ENCODE measurements at regions not wholly inside any gene's neighbourhood (a gene's known extent, or its start where the extent isn't known, plus 50 kb on each side); places are given as distances from the start of the nearest gene placed in this dataset.
"Not testable (repeated sequence)": the region's sequence is repeated elsewhere in the genome, so short reads cannot be mapped to it uniquely, and the experiment has no call there.

DNA sequence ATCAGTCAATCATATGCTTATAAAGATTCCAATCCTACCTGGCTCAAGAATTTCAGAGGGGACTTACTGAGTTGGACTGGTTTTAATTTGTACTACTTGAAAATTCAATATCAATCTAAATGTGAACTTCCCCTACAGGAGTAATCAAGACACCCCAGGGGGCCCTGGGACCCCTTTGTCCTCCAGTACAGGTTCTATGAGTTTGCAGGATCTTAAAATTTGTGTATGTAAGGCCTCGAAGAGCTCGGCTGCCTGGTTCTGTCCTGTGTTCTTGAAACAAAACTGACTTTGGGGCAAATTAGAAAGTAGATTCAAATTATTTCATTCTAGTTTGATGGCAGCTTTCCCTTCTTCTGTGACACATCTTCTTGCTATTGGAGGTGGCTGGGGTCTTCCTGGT is 261.3 kb downstream of the KCNRG start:
- intact Hi-C loops (cut with micrococcal nuclease), result no loop called here
- Mint-ChIP-seq H3K9me3 (peaks cover 7% of the 10 kb centered on the region), H3K27me3 (ENCODE audit: low read depth) (peaks cover 11% of the 10 kb centered on the region), H3K36me3 (ENCODE audit: low read depth) (no peaks in the 10 kb centered on the region), H3K4me1 (ENCODE audit: low read depth) (no peaks in the 10 kb centered on the region), H3K27ac (no peak overlapping the region), H3K4me3 (no peak overlapping the region)
- CTCF ChIA-PET, result interaction anchor here (0.8 kb wide), 1 partner anchor 11 kb away, joined by 3 read pairs; no protein-coding TSS in a partner anchor
- DNase-seq, result no peak

- Mint-ChIP-seq H3K4me3 (no peak overlapping the region), H3K27ac (no peak overlapping the region), H3K27me3 (ENCODE audit: low read depth) (peaks cover 13% of the 10 kb centered on the region), H3K4me1 (ENCODE audit: low read depth) (no peaks in the 10 kb centered on the region), H3K9me3 (peaks cover 9% of the 10 kb centered on the region), H3K36me3 (ENCODE audit: low read depth) (no peaks in the 10 kb centered on the region)
- CTCF ChIA-PET, result interaction anchor here (0.8 kb wide), 1 partner anchor 10 kb away, joined by 3 read pairs; no protein-coding TSS in a partner anchor
- intact Hi-C loops (cut with micrococcal nuclease), result no loop called here
- DNase-seq, result no peak
These were observed 261.9 kb downstream of the KCNRG start for GRCh38 chr13:50277127-50277526.

GRCh38 chr13:50277906-50278305 is 262.7 kb downstream of the KCNRG start:
- CTCF ChIA-PET, result no interaction called here
- H3K4me3 Mint-ChIP-seq, result no peak overlapping the region
- peaks cover 10% of the 10 kb centered on the region for H3K27me3 Mint-ChIP-seq (ENCODE audit: low read depth)
- no peaks in the 10 kb centered on the region for H3K36me3 Mint-ChIP-seq (ENCODE audit: low read depth)
- no peak overlapping the region for H3K27ac Mint-ChIP-seq
- intact Hi-C loops (cut with micrococcal nuclease), result no loop called here
- DNase-seq, result no peak
- peaks cover 9% of the 10 kb centered on the region for H3K9me3 Mint-ChIP-seq
- H3K4me1 Mint-ChIP-seq (ENCODE audit: low read depth), result no peaks in the 10 kb centered on the region

DNA sequence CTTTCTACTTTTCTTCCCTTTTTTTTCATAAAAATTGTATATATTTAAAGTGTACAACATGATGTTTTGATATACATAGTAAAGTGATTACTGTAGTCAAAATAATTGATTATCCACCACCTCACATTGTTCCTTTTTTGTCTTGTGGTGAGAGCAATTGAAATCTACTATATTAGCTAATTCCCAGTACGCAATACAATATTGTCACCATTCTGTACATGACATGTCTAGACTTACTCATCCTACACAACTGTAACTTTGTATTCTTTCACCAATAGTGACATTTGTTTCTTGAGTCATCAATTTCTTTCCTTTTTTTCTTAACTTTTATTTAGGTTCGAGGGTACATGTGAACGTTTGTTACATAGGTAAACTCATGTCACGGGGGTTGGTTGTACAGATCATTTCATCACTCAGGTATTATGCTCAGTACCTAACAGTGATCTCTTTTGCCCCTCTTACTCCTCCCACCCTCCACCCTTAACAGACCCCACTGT is 265.2 kb downstream of the KCNRG start:
- Mint-ChIP-seq H3K27ac (no peak overlapping the region), H3K4me3 (no peak overlapping the region), H3K36me3 (ENCODE audit: low read depth) (no peaks in the 10 kb centered on the region), H3K9me3 (peaks cover 9% of the 10 kb centered on the region), H3K27me3 (ENCODE audit: low read depth) (peaks cover 14% of the 10 kb centered on the region), H3K4me1 (ENCODE audit: low read depth) (no peaks in the 10 kb centered on the region)
- CTCF ChIA-PET, result no interaction called here
- intact Hi-C loops (cut with micrococcal nuclease), result no loop called here
- DNase-seq, result no peak

GRCh38 chr13:50282016-50282415 is 266.8 kb downstream of the KCNRG start:
- intact Hi-C loops (cut with micrococcal nuclease), result no loop called here
- Mint-ChIP-seq H3K36me3 (ENCODE audit: low read depth) (no peaks in the 10 kb centered on the region), H3K4me1 (ENCODE audit: low read depth) (no peaks in the 10 kb centered on the region), H3K9me3 (peaks cover 8% of the 10 kb centered on the region), H3K27ac (no peak overlapping the region), H3K27me3 (ENCODE audit: low read depth) (peaks cover 14% of the 10 kb centered on the region), H3K4me3 (no peak overlapping the region)
- CTCF ChIA-PET, result no interaction called here
- no peak for DNase-seq

- intact Hi-C loops (cut with micrococcal nuclease), result no loop called here
- Mint-ChIP-seq H3K4me1 (ENCODE audit: low read depth) (no peaks in the 10 kb centered on the region), H3K27ac (no peak overlapping the region), H3K36me3 (ENCODE audit: low read depth) (no peaks in the 10 kb centered on the region), H3K4me3 (no peak overlapping the region), H3K27me3 (ENCODE audit: low read depth) (peaks cover 14% of the 10 kb centered on the region), H3K9me3 (peaks cover 3% of the 10 kb centered on the region)
- CTCF ChIA-PET, result interaction anchor here (0.7 kb wide), 2 partner anchors 62 to 237 kb away, joined by 3 read pairs; no protein-coding TSS in a partner anchor
- DNase-seq, result no peak
These were observed 267.8 kb downstream of the KCNRG start for GRCh38 chr13:50283017-50283416.

DNA sequence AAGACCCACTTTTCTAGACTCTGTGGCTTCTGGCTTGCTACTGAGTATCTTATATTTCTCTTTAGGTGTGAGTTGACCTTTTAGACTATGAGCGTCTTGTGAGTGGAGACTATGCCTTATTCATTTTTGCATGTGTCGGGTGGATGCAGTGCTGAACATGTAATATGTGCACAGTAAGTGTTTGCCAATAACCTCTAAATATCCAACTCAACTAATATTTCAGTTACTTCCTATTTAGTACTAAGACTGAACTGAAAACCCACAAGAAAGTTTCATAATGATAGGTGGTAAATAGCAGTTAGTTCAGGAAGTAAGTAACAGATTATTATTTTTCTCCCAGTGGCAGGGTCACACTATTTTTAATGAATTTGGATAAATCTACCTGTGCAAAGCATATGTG is 269.3 kb downstream of the KCNRG start:
- no peak for DNase-seq
- Mint-ChIP-seq H3K4me3 (no peak overlapping the region), H3K4me1 (ENCODE audit: low read depth) (no peaks in the 10 kb centered on the region), H3K27ac (no peak overlapping the region), H3K9me3 (peaks cover 3% of the 10 kb centered on the region), H3K27me3 (ENCODE audit: low read depth) (peaks cover 14% of the 10 kb centered on the region), H3K36me3 (ENCODE audit: low read depth) (no peaks in the 10 kb centered on the region)
- CTCF ChIA-PET, result no interaction called here
- intact Hi-C loops (cut with micrococcal nuclease), result no loop called here

GRCh38 chr13:50285283-50285682 is 270.0 kb downstream of the KCNRG start:
- Mint-ChIP-seq H3K9me3 (peaks cover 3% of the 10 kb centered on the region), H3K4me3 (no peak overlapping the region)
- CTCF ChIA-PET, result no interaction called here

DNA sequence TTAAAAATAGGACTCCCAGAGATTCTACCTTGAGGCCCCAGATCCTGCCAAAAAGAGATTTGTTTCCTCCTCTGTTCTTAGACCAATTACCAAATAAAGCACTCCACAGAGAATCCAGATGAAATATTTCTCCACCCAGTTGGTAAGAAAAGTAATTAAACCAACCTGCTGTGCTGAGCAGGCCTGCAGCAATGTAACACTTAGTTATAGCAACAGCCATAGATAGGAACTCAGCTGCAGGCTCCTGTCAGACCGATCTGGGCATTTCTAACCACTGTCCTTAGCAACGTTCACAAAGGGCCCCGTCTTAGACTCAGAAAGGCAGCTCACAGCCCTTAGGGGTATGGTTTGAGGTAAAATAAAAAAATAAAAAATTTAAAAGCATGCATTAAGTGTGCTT is 271.1 kb downstream of the KCNRG start:
- peaks cover 3% of the 10 kb centered on the region for H3K9me3 Mint-ChIP-seq
- no peak for DNase-seq
- H3K4me3 Mint-ChIP-seq, result no peak overlapping the region
- H3K4me1 Mint-ChIP-seq (ENCODE audit: low read depth), result no peaks in the 10 kb centered on the region
- H3K27ac Mint-ChIP-seq, result no peak overlapping the region
- intact Hi-C loops (cut with micrococcal nuclease), result no loop called here
- CTCF ChIA-PET, result no interaction called here
- peaks cover 9% of the 10 kb centered on the region for H3K27me3 Mint-ChIP-seq (ENCODE audit: low read depth)
- no peaks in the 10 kb centered on the region for H3K36me3 Mint-ChIP-seq (ENCODE audit: low read depth)

More at GRCh38 chr13:50285283-50285682, 270.0 kb downstream of the KCNRG start:
- Mint-ChIP-seq H3K27me3 (ENCODE audit: low read depth) (peaks cover 9% of the 10 kb centered on the region), H3K4me1 (ENCODE audit: low read depth) (no peaks in the 10 kb centered on the region), H3K36me3 (ENCODE audit: low read depth) (no peaks in the 10 kb centered on the region), H3K27ac (no peak overlapping the region)
- intact Hi-C loops (cut with micrococcal nuclease), result no loop called here
- no peak for DNase-seq

DNA sequence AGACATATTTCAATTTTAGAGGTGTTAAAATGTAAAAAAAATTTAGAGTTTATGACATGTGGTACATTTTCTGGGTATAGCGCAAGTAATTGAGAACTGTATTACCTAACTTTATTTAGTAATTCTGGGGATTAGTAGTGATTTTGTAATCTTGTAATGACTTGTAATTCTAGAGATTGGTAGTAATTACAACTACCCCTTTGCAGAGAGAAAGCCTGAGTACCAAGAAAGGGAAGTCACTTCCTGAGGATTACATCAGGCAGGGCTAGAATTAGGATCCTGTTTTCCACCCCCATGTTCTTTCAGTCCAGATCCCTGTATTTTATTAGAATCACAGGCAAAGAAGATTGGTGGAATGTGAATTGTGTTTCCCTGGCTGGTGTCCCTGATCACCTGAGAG is 274.9 kb downstream of the KCNRG start:
- DNase-seq, result no peak
- Mint-ChIP-seq H3K36me3 (ENCODE audit: low read depth) (no peaks in the 10 kb centered on the region), H3K4me3 (no peak overlapping the region), H3K9me3 (no peaks in the 10 kb centered on the region), H3K27ac (no peak overlapping the region), H3K4me1 (ENCODE audit: low read depth) (peaks cover 3% of the 10 kb centered on the region), H3K27me3 (ENCODE audit: low read depth) (no peaks in the 10 kb centered on the region)
- intact Hi-C loops (cut with micrococcal nuclease), result no loop called here
- CTCF ChIA-PET, result no interaction called here

GRCh38 chr13:50291611-50292010 is 276.4 kb downstream of the KCNRG start:
- H3K27me3 Mint-ChIP-seq (ENCODE audit: low read depth), result no peaks in the 10 kb centered on the region
- H3K4me1 Mint-ChIP-seq (ENCODE audit: low read depth), result peaks cover 3% of the 10 kb centered on the region
- DNase-seq, result no peak
- intact Hi-C loops (cut with micrococcal nuclease), result no loop called here
- H3K9me3 Mint-ChIP-seq, result no peaks in the 10 kb centered on the region
- no peaks in the 10 kb centered on the region for H3K36me3 Mint-ChIP-seq (ENCODE audit: low read depth)
- H3K4me3 Mint-ChIP-seq, result no peak overlapping the region
- CTCF ChIA-PET, result no interaction called here
- H3K27ac Mint-ChIP-seq, result no peak overlapping the region

DNA sequence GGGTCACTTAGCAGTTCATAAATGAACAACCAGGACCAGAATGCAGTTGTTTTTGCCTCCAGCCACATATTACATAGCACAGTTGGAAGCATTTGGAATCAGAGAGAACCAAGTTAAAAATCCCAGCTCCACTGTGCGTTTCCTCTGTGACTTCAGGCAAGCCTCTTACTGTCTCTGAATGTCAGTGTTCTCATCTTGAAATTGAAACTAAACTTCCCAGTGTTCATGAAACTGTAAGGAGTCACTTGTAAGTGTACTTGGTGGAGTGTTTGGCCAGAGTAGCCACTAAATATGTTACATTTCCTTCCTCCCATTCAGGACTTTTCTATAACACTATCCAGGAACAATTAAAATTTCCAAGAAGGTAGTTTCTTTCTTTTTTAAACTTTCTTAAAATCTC is 276.8 kb downstream of the KCNRG start:
- intact Hi-C loops (cut with micrococcal nuclease), result no loop called here
- Mint-ChIP-seq H3K9me3 (no peaks in the 10 kb centered on the region), H3K4me1 (ENCODE audit: low read depth) (peaks cover 3% of the 10 kb centered on the region), H3K4me3 (no peak overlapping the region), H3K27me3 (ENCODE audit: low read depth) (no peaks in the 10 kb centered on the region), H3K36me3 (ENCODE audit: low read depth) (no peaks in the 10 kb centered on the region), H3K27ac (no peak overlapping the region)
- CTCF ChIA-PET, result no interaction called here
- no peak for DNase-seq

DNA sequence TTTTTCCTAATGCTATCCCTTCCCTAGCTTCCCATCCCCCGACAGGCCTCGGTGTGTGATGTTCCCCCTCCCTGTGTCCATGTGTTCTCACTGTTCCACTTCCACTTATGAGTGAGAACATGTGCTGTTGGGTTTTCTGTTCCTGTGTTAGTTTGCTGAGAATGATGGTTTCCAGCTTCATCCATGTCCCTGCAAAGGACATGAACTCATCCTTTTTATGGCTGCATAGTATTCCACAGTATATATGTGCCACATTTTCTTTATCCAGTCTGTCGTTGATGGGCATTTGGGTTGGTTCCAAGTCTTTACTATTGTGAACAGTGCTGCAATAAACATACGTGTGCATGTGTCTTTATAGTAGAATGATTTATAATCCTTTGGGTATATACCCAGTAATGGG is 279.2 kb downstream of the KCNRG start:
- CTCF ChIA-PET, result interaction anchor here (0.6 kb wide), 1 partner anchor 148 kb away, joined by 5 read pairs; no protein-coding TSS in a partner anchor
- H3K36me3 Mint-ChIP-seq (ENCODE audit: low read depth), result not testable (repeated sequence)

More for the DNA sequence above, 279.2 kb downstream of the KCNRG start:
- peaks cover 11% of the 10 kb centered on the region for H3K27me3 Mint-ChIP-seq (ENCODE audit: low read depth)
- DNase-seq; H3K9me3 Mint-ChIP-seq; H3K4me1 Mint-ChIP-seq (ENCODE audit: low read depth); H3K4me3 Mint-ChIP-seq; H3K27ac Mint-ChIP-seq; intact Hi-C loops (cut with micrococcal nuclease): not testable (repeated sequence)
